ENCODE measurements at regions not wholly inside any gene's neighbourhood (a gene's known extent, or its start where the extent isn't known, plus 50 kb on each side); places are given as distances from the start of the nearest gene placed in this dataset.

DNA sequence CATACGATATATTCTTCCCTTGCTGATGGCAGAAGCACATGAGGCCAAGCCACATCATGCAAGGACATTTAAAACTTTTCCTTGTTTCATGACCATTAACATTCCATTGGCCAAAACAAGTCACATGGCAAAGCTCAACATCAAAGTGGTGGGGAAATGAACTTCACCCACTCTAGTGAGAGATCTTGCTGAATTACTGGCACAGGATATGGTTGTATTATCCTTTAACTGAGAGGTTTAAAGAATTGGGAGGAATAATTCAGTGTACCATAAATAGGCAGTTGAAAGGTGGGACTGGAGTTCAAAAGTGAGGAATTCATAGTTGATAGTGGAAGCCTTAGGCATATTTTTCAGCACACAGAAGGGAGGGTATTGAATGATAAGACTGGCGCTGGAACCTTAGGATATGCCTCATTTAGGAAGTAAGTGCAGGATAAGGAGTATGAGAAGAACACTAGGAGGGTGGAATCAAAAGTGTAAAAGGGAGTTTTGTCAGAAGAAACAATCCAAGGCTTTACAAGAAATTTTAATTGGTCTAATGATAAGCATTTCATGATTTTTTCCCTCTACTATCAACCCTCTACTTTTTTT lies 398.8 kb downstream of the C12orf75 start:
- TF ChIP-seq GATA2 (IDR thresholded peaks at IDR 0.05; ENCODE audit: low read depth, low read length) (no peak), GATA3 (IDR thresholded peaks at IDR 0.05; ENCODE audit: low read depth, low read length) (no peak)

DNA sequence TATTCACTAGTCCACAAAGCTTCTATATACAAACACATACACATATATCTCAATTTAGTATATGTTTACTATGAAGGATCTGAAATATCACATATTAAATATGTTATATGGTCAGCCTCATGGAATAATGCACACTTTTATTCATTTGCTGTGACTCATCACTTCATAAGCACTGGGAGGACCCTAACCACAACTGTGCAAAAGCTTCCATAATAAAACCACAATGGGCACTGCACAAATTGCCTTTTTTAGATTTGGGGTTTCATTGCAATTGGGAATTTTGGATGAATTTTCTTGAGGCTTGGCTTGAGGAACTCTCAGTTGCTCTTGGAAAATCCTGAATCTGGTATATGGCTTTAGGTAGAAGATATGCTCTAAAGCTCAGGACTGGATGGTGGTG lies 399.4 kb downstream of the C12orf75 start:
- TF ChIP-seq GATA2 (IDR thresholded peaks at IDR 0.05; ENCODE audit: low read depth, low read length) = no peak
- TF ChIP-seq GATA3 (IDR thresholded peaks at IDR 0.05; ENCODE audit: low read depth, low read length) = no peak

DNA sequence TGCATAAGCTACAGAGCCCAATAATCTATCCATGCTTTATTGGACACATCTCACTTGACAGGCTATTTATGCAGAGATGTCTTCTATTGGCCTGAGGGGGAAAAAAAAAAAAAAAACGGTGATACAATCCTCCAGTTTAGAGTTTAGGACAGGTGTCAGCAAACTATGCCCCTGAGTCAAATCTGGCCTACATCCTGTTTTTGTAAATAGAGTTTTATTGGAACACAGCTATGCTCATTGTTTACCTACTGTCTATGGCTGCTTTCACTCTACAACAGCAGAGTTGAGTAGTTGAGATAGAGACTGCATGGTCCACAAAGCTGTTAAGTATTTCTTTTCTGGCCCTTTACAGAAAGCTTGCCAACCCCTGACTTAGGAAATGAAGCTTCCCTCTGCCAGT lies 403.1 kb downstream of the C12orf75 start:
- TF ChIP-seq GATA2 (IDR thresholded peaks at IDR 0.05; ENCODE audit: low read depth, low read length) (no peak), GATA3 (IDR thresholded peaks at IDR 0.05; ENCODE audit: low read depth, low read length) (no peak)

DNA sequence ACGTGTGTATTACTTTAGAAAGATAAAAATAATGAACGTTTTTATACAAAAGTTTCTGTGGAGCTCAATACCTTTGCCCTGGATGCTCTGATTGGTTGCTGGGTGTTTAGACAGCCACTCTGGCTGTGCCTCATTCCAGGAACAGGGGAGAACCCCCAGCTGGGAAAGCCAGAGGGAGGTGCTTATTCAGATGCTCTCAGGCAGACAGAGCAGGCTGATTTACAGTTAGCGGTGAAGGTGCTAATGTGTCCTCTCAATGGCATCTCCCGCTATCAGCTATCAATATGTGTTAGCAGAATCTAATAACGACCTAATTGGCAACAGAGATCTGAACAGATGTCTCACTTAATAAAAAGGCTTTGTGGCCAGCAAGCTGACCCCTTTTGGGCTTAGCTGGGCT lies 402.3 kb downstream of the NUAK1 start:
- no peak for TF ChIP-seq GATA3 (IDR thresholded peaks at IDR 0.05; ENCODE audit: low read depth, low read length)
- no peak for TF ChIP-seq GATA2 (IDR thresholded peaks at IDR 0.05; ENCODE audit: low read depth, low read length)

DNA sequence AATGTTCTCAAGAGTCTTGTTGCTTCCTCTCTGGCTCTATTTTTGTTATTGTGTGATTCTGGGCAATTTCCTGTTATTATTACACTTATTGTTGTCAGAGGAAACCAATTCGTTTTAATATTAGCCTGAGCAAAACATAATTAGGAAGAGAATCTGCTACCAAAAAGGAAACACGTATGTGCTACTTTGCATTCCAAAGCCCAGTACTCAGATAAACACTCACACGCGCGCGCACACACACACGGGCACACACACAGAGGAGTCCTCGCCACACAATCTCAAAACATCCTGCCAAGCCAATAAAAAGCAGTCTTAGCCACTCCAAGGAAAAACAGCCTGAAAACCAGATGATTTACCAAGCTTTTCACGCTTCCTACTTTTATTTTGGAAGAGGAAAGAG lies 400.7 kb downstream of the NUAK1 start:
- TF ChIP-seq GATA2 (IDR thresholded peaks at IDR 0.05; ENCODE audit: low read depth, low read length) (no peak), GATA3 (IDR thresholded peaks at IDR 0.05; ENCODE audit: low read depth, low read length) (no peak)

DNA sequence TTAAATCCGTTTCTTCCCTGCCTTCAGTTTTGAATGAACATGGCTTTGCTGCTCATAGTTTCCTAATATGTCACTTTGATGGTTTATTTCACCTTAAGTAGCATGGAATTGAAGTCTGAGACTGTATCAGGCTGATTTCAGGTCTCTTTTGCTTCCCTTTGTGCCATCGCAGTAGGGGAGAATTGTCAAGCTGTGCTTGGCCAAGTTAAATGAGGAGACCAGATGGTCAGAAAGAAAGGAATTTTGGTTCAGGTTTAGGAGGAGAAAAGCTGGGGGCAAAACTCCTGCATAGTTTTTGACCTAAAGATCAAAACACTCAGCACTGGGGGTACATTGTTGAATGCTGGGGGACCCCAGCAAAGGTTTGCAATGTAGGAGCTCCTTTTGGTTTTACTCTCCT lies 398.4 kb downstream of the NUAK1 start:
- TF ChIP-seq GATA2 (IDR thresholded peaks at IDR 0.05; ENCODE audit: low read depth, low read length) (no peak), GATA3 (IDR thresholded peaks at IDR 0.05; ENCODE audit: low read depth, low read length) (no peak)

DNA sequence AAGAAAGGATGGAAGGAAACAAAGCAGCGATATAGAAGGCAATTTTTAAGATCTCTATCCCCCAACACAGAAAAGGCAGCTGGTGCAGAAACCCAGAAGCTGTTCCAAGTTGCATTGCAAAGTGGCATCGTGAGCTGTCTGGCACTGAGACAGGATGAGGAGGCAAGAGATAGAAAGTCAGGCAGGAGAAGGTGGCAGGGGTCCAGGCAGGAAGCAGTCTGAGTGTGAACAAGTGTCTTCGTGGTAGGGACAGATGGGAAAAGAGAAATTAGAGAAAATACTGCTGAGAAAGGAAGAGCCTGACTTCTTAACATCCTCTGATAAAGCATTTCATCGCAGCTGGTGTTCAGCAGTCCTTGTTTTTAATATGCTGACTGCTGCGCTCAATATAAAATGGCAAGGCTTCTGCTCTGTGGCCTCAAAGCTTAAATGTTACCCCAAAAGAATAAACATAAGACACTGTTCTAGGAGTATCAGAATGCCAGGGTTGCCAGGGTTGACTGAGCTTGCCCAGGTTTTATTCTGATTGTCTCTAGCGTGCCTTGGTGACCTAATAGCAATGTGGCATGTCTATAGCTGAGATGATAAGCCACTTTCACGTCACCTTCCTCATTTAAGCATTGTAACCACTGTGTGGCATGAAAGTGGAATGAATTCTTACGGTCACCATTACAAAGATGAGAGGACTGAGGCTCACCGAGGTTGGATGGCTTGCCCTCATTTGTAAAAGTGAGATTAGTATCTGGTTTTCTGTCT lies 397.6 kb downstream of the NUAK1 start:
- TF ChIP-seq GATA3 (IDR thresholded peaks at IDR 0.05; ENCODE audit: low read depth, low read length) (no peak), GATA2 (IDR thresholded peaks at IDR 0.05; ENCODE audit: low read depth, low read length) (no peak)

DNA sequence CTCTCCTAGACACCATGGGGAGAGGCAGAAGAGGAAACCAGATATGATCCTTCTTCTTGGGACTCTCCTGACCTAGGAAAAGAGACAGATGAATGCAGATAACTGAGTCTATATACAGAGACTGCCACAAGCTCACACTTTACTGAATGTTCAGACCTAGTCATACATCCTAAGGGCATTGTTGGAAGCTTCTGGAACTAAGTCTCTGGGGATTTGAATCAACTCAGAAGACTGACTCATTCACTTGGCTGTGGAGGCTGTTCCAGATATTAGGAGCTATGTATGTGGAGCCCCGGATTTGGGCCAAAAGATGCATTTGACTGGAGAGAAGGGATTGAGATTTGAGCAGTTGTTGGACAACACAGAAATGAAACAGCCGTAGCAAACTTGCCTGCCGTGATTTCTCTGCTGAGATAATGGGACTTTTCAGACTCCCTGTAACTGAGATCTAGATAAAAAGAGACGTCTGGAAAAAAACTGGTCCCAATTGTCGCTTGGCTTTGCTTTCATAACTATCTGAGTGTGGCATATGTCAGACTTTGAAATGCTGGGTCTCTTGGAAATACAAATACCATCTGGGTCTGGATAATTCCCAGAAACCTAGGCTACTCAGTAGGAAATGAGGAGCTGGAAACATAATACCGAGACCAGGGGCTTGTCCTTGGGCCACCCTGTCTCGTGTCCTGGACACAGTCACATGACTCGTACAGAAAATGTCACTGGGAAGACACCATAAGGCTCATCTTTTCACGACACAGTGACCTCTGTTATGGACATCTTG lies 396.8 kb downstream of the NUAK1 start:
- TF ChIP-seq GATA2 (IDR thresholded peaks at IDR 0.05; ENCODE audit: low read depth, low read length) = no peak

DNA sequence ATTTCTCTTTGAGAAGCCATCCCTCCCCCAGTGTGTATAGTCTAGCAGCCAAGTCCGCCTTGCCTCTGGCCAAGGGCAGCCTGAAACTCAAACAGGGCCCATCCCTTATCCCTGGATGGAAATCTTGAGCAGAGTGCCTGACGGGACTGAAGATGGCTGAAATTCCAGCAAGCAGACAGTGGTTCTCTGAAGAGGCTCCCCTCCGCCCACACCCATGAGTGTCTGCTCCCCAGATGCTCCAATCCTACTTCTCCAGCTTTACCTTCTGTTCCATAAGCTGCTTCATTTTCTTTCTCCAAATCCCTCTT lies 396.2 kb downstream of the NUAK1 start:
- TF ChIP-seq GATA2 (IDR thresholded peaks at IDR 0.05; ENCODE audit: low read depth, low read length) (no peak), GATA3 (IDR thresholded peaks at IDR 0.05; ENCODE audit: low read depth, low read length) (no peak)

DNA sequence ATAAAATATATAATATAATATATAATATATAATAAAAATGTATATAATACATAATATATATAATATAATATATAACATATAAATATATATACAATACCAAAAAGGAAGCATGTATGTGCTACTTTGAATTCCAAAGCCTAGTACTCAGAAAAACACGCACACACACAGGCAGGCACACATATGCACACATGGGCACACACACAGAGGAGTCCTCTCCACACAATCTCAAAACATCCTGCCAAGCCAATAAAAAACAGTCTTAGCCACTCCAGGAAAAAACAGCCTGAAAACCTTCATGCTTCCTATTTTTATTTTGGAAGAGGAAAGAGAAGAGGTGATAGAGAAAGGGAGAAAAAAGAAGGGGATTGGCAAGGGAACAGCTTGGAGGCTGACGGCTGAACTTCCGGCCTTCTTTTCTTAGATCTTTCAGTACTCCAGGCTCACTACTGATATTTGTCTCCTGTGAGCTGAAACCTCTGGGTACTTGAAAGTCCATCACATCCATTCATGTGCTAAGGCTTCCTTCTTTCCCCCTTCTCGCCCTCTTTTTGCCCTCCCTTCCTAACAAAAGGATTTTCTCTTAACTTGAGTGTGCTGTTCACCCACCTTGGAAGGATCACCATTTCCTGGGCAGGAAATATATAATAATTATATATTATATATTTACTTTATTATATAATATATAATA lies 394.2 kb downstream of the NUAK1 start:
- no peak for TF ChIP-seq GATA3 (IDR thresholded peaks at IDR 0.05; ENCODE audit: low read depth, low read length)
- no peak for TF ChIP-seq GATA2 (IDR thresholded peaks at IDR 0.05; ENCODE audit: low read depth, low read length)

DNA sequence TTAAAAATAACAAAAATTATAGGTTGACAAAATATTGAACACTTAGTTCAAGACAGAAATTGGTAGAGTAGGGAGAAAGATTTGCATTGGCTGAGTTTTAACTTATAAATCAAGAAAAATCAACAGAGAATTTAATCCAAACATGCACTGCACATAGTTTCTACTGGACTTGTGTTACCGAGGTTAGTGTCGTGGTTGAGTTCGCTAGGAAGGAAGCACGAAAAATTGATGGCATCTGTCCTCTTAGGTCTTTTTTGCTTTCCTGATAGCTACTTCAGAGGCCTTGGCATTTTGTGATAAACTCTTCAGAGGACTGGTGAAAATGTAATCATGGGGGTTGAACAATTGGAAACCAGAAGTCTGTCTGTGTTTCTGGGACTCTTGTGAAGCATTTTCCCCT lies 392.9 kb downstream of the NUAK1 start:
- TF ChIP-seq GATA2 (IDR thresholded peaks at IDR 0.05; ENCODE audit: low read depth, low read length) (no peak), GATA3 (IDR thresholded peaks at IDR 0.05; ENCODE audit: low read depth, low read length) (no peak)

DNA sequence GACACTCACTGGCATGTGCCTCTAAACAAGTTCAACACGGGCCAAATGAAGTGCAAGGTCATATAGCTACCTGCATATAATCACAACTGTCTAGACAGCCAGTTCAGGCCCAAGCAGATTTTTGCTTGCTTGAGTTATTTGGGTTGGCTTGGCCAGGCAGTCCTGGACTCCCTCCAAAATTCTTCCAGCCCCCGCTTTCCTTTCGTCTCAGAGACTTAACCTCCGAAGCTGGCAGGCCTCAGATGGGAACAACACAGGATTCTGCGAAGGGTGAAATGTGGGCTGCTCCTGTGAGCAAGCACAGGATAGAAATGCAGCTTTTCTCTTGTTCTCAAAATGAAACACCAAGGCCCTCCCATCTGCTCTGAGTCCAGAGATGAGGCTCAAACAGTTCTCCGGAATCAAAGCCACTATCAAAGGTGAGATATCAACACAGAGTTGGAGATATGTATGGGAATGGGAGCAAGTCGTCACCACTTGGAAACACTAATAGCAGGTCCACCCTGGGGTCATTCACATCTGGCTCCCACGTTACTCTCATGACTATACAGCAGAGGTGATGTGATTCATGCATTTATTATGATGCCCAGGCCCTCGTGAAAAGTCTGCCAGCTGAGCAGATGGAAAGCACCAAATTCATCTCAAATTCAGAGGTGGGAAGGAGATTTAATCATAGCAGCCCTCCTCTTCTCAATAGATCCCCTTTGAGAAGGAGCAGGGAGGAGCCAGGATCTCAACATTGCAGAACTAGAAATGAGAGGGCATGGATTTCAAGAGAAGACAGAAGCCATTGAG lies 389.8 kb downstream of the NUAK1 start:
- TF ChIP-seq GATA3 (IDR thresholded peaks at IDR 0.05; ENCODE audit: low read depth, low read length) (no peak), GATA2 (IDR thresholded peaks at IDR 0.05; ENCODE audit: low read depth, low read length) (no peak)

DNA sequence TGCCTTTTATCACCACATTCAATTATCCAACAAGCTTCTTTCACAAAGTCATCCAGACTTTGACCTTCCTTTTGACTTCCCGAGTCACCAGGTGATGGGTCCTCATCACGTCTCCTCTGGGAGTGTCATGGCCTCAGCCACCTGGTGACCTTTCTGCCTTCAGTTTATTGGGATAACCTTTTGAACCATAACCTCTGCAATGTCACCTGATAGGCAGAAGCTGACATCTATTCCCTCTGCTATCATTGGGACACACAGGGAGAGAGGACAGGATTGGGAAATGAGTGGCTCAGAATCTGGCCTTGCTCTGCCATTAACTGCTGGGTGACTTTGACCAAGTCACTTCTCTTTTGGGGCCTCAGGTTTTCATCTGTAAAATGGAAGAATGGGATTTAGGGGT lies 388.7 kb downstream of the NUAK1 start:
- TF ChIP-seq GATA3 (IDR thresholded peaks at IDR 0.05; ENCODE audit: low read depth, low read length) = no peak

DNA sequence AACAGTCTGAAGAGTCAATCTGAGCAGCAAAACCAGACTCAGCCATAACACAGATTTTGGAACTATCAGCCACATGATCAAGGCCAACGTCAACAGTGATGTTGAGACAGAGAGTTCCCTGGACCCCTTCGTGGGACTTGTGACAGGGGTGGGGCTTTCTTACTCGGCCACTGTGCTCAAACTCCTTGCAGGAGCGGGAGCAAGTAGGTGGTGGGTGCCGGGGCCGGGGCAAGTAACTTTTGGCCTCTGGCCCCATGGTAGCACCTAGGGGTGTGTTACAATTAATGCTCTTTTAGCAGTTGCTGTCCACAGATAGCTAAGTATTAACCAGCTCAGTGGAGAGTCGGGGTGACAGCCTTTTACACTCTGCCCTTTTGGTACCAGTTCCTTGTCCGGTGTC lies 384.4 kb downstream of the NUAK1 start:
- TF ChIP-seq GATA3 (IDR thresholded peaks at IDR 0.05; ENCODE audit: low read depth, low read length) = no peak
- TF ChIP-seq GATA2 (IDR thresholded peaks at IDR 0.05; ENCODE audit: low read depth, low read length) = no peak

All from SH-SY5Y (cell line).